ENCODE measurements at regions not wholly inside any gene's neighbourhood (a gene's known extent, or its start where the extent isn't known, plus 50 kb on each side); places are given as distances from the start of the nearest gene placed in this dataset.

DNA sequence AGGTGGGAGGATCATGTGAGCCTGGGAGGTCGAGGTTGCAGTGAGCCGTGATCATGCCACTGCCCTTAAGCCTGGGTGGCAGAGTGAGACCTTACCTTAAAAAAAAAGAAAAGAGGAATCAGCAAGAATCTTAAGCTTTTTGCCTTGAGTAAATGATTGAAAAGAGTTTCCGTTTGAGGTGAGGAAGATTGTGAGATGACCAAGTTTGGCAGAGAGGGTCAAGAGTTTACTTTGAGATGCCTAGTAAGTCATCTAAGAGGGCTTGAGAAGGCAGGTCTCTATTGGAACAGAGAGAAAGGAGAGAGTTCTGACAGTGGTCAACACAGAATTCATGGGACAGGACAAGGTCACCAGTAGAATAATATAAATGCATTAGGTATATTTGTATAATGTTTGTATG lies 572.1 kb downstream of the TLE4 start:
- dilution Hi-C loops (cut with MboI; ENCODE audit: extremely low pct_ligation_motif_present, low sequenced_read_pairs) = no loop called here

DNA sequence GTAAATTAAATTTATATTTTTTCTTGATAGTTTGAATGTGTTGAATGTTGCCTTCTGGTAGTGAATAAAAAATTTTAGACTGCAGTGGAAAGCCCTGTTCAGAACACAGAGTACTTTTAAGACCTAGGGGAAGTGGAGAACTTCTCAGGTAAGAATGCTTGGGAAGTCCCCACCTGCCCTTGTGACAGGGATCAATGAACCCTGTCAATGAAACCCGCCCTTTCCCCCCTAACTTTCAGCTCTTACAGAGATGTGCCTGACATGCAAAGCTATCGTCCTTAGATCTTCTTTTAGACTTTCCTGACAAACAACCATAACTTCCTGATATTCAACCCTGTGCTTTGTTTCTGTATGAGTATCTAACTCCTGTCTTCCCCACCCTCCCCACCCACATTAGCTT lies 562.7 kb downstream of the TLE4 start:
- H3K79me2 ChIP-seq (ENCODE audit: control insufficient read depth, insufficient read depth, low read length) = no peaks in the 10 kb centered on the region
- H3K9me1 ChIP-seq (ENCODE audit: control insufficient read depth, extremely low read depth, insufficient read depth, low read length) = no peaks in the 10 kb centered on the region
- DNase-seq (ENCODE audit: low read depth, low spot score) = no peak
- no peak overlapping the region for H3K9ac ChIP-seq (ENCODE audit: control insufficient read depth, extremely low read depth, insufficient read depth, low read length)
- H2AFZ ChIP-seq (ENCODE audit: control insufficient read depth, low read length) = no peak overlapping the region
- H3K4me3 ChIP-seq (ENCODE audit: control insufficient read depth in 2 of 3, extremely low read depth in 1 of 3, insufficient read depth in 2 of 3, low read depth in 1 of 3, low read length in 3 of 3) = no peak overlapping the region
- no peaks in the 10 kb centered on the region for H4K20me1 ChIP-seq (ENCODE audit: control insufficient read depth, extremely low read depth, insufficient read depth, low read length)
- H3K4me2 ChIP-seq (ENCODE audit: control insufficient read depth, extremely low read depth, insufficient read depth, low read depth, low read length) = no peak overlapping the region
- H3K36me3 ChIP-seq (ENCODE audit: control insufficient read depth in 2 of 2, extremely low read depth in 1 of 2, insufficient read depth in 2 of 2, low read length in 2 of 2) = no peaks in the 10 kb centered on the region
- no peaks in the 10 kb centered on the region for H3K27me3 ChIP-seq (ENCODE audit: control insufficient read depth, extremely low read depth, insufficient read depth, low read length)
- no peaks in the 10 kb centered on the region for H3K9me3 ChIP-seq (ENCODE audit: control insufficient read depth, low read depth, low read length)
- FAIRE-seq = no peak
- no peaks in the 10 kb centered on the region for H3K4me1 ChIP-seq (ENCODE audit: control insufficient read depth, extremely low read depth, insufficient read depth, low read length)
- TF ChIP-seq, protein P1, sequence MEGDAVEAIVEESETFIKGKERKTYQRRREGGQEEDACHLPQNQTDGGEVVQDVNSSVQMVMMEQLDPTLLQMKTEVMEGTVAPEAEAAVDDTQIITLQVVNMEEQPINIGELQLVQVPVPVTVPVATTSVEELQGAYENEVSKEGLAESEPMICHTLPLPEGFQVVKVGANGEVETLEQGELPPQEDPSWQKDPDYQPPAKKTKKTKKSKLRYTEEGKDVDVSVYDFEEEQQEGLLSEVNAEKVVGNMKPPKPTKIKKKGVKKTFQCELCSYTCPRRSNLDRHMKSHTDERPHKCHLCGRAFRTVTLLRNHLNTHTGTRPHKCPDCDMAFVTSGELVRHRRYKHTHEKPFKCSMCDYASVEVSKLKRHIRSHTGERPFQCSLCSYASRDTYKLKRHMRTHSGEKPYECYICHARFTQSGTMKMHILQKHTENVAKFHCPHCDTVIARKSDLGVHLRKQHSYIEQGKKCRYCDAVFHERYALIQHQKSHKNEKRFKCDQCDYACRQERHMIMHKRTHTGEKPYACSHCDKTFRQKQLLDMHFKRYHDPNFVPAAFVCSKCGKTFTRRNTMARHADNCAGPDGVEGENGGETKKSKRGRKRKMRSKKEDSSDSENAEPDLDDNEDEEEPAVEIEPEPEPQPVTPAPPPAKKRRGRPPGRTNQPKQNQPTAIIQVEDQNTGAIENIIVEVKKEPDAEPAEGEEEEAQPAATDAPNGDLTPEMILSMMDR (optimal IDR thresholded peaks at IDR 0.05 in 1 of 3, IDR thresholded peaks at IDR 0.05 in 1 of 3, conservative IDR thresholded peaks at IDR 0.05 in 1 of 3; ENCODE audit: extremely low read depth in 1 of 3, insufficient read depth in 2 of 3, low read length in 3 of 3) = no peak
- TF ChIP-seq EZH2 (IDR thresholded peaks at IDR 0.05; ENCODE audit: low read length) = no peak
- no peak overlapping the region for H3K27ac ChIP-seq (ENCODE audit: control insufficient read depth, insufficient read depth, low read length)
- dilution Hi-C loops (cut with MboI; ENCODE audit: extremely low pct_ligation_motif_present, low sequenced_read_pairs) = no loop called here

More for the DNA sequence above, 572.1 kb downstream of the TLE4 start:
- Histone ChIP-seq H3K9me1 (ENCODE audit: control insufficient read depth, extremely low read depth, insufficient read depth, low read length) (no peaks in the 10 kb centered on the region), H3K9me3 (ENCODE audit: control insufficient read depth, low read depth, low read length) (no peaks in the 10 kb centered on the region), H3K79me2 (ENCODE audit: control insufficient read depth, insufficient read depth, low read length) (no peaks in the 10 kb centered on the region), H3K27ac (ENCODE audit: control insufficient read depth, insufficient read depth, low read length) (no peak overlapping the region), H3K4me2 (ENCODE audit: control insufficient read depth, extremely low read depth, insufficient read depth, low read depth, low read length) (no peak overlapping the region), H2AFZ (ENCODE audit: control insufficient read depth, low read length) (no peak overlapping the region), H3K27me3 (ENCODE audit: control insufficient read depth, extremely low read depth, insufficient read depth, low read length) (no peaks in the 10 kb centered on the region), H3K36me3 (ENCODE audit: control insufficient read depth in 2 of 2, extremely low read depth in 1 of 2, insufficient read depth in 2 of 2, low read length in 2 of 2) (no peaks in the 10 kb centered on the region), H3K9ac (ENCODE audit: control insufficient read depth, extremely low read depth, insufficient read depth, low read length) (no peak overlapping the region), H3K4me1 (ENCODE audit: control insufficient read depth, extremely low read depth, insufficient read depth, low read length) (no peaks in the 10 kb centered on the region), H3K4me3 (ENCODE audit: control insufficient read depth in 2 of 3, extremely low read depth in 1 of 3, insufficient read depth in 2 of 3, low read depth in 1 of 3, low read length in 3 of 3) (no peak overlapping the region), H4K20me1 (ENCODE audit: control insufficient read depth, extremely low read depth, insufficient read depth, low read length) (no peaks in the 10 kb centered on the region)
- FAIRE-seq (no peak), DNase-seq (ENCODE audit: low read depth, low spot score) (no peak)
- TF ChIP-seq, protein P1 (optimal IDR thresholded peaks at IDR 0.05 in 1 of 3, IDR thresholded peaks at IDR 0.05 in 1 of 3, conservative IDR thresholded peaks at IDR 0.05 in 1 of 3; ENCODE audit: extremely low read depth in 1 of 3, insufficient read depth in 2 of 3, low read length in 3 of 3) = no peak
- TF ChIP-seq EZH2 (IDR thresholded peaks at IDR 0.05; ENCODE audit: low read length) = no peak
